PC-9 (cell line): ENCODE measurements at regions not wholly inside any gene's neighbourhood (a gene's known extent, or its start where the extent isn't known, plus 50 kb on each side); places are given as distances from the start of the nearest gene placed in this dataset.

ENCODE experiments used
- BruUV-seq: library from RNA; stranded (reverse); fragments of 400-500 nt; replicated peaks from 2 replicates; lab custom pipeline; 2021; lab: Mats Ljungman, UMichigan
- CTCF ChIA-PET: fragments of 300-600 bp; sonication (Branson Sonifier 250); formaldehyde crosslinking; loops from one replicate; lab custom pipeline; 2022; ENCODE audit warnings: antibody characterized with exemption; lab: Charles Lee
- POLR2A ChIA-PET: fragments of 300-600 bp; sonication (Branson Sonifier 250); formaldehyde crosslinking; loops from one replicate; lab custom pipeline; 2022; ENCODE audit warnings: antibody characterized with exemption; ENCODE audit not compliant: unreplicated experiment; lab: Charles Lee
- DNase-seq, 2 experiments: peaks; one replicate each; pipeline versions ENCODE4 v3.0.0 to v3.0.0-alpha.2; 2015 to 2022; ENCODE audit warnings: mixed read lengths in 1 of 2
- H2AFZ ChIP-seq: fragments of 200-600 bp; sonication (generic); 2 replicates; pipeline ENCODE4 v1.8.1; 2017; ENCODE audit warnings: antibody characterized with exemption
- H3F3A ChIP-seq: fragments of 200-600 bp; sonication (generic); 2 replicates; pipeline ENCODE4 v1.8.1; 2017; ENCODE audit warnings: antibody characterized with exemption, mild to moderate bottlenecking, low read depth; ENCODE audit not compliant: insufficient read depth
- H3K27ac ChIP-seq: fragments of 200-600 bp; sonication (generic); 2 replicates; pipeline ENCODE4 v1.6.1; 2016; ENCODE audit warnings: mixed run types
- H3K27me3 ChIP-seq: fragments of 200-600 bp; sonication (generic); 2 replicates; pipeline ENCODE4 v1.6.1; 2016; ENCODE audit warnings: low read depth, mixed run types; ENCODE audit not compliant: insufficient read depth
- H3K36me3 ChIP-seq: fragments of 200-600 bp; sonication (generic); 2 replicates; pipeline ENCODE4 v1.6.1; 2016; ENCODE audit warnings: low read depth, mixed run types
- H3K4me1 ChIP-seq: fragments of 200-600 bp; sonication (generic); replicated peaks from 2 replicates; pipeline ENCODE4 v1.6.1; 2016; ENCODE audit warnings: mixed run types; ENCODE audit not compliant: insufficient read depth
- H3K4me2 ChIP-seq: fragments of 200-600 bp; sonication (generic); 2 replicates; pipeline ENCODE4 v1.6.1; 2017; ENCODE audit warnings: mixed run types
- H3K4me3 ChIP-seq: fragments of 200-600 bp; sonication (generic); 2 replicates; pipeline ENCODE4 v1.6.1; 2016; ENCODE audit warnings: mixed run types
- H3K79me2 ChIP-seq: fragments of 200-600 bp; sonication (generic); 2 replicates; pipeline ENCODE4 v1.6.1; 2017; ENCODE audit warnings: low read depth, mixed run types
- H3K9me2 ChIP-seq: fragments of 200-600 bp; sonication (generic); 2 replicates; pipeline ENCODE4 v1.8.1; 2017; ENCODE audit warnings: mild to moderate bottlenecking; ENCODE audit not compliant: insufficient read depth
- H3K9me3 ChIP-seq: fragments of 200-600 bp; sonication (generic); 2 replicates; pipeline ENCODE4 v1.8.1; 2016; ENCODE audit warnings: low read depth; ENCODE audit not compliant: insufficient read depth
- H4K20me1 ChIP-seq: fragments of 200-600 bp; sonication (generic); 2 replicates; pipeline ENCODE4 v1.8.1; 2017; ENCODE audit not compliant: insufficient read depth
- CTCF ChIP-seq: fragments of 200-600 bp; sonication (generic); conservative IDR thresholded peaks from 2 replicates; pipeline ENCODE4 v1.6.1; 2017; ENCODE audit warnings: mixed run types, antibody characterized with exemption, mild to moderate bottlenecking, moderate library complexity
- EZH2 ChIP-seq: fragments of 200-600 bp; sonication (generic); IDR thresholded peaks from 2 replicates; pipeline ENCODE4 v1.8.0; 2017; ENCODE audit warnings: antibody characterized with exemption, low read depth
- intact Hi-C: fragments of 100-400 bp; cut with micrococcal nuclease; formaldehyde crosslinking; loops from one replicate; pipeline ENCODE4 v1.10.0; 2022; ENCODE audit not compliant: unreplicated experiment

DNA sequence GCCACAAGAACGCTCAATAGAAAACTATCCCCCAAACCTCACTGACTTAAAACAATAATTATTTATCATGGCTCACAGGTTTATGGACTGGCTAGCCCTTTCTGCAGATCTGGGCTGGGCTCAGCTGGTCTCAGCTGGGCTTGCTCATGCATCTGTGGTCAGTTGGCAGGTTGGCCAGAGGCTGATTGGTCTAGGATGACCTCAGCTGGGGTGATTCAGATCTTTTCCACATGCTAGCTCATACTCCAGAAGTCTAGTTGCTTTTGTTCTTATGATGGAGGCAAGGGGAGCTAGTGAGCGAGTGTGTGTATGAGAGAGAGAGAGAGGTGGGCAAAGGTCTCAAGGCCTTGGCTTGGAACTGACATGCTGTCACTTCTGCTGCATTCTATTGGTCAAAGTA lies 181.2 kb upstream of the NRXN3 start:
- H3K4me1 ChIP-seq, result no peaks in the 10 kb centered on the region
- TF ChIP-seq EZH2 (no peak), CTCF (no peak)
- CTCF ChIA-PET, result no interaction called here
- H3K4me2 ChIP-seq, result no peak overlapping the region
- no TSS peak for BruUV-seq
- no peak overlapping the region for H3K4me3 ChIP-seq
- no peaks in the 10 kb centered on the region for H3K9me2 ChIP-seq
- H4K20me1 ChIP-seq, result no peaks in the 10 kb centered on the region
- intact Hi-C loops, result no loop called here
- no peak for DNase-seq
- no peak overlapping the region for H3K27ac ChIP-seq
- POLR2A ChIA-PET, result no interaction called here
- no peaks in the 10 kb centered on the region for H3K9me3 ChIP-seq
- H3K27me3 ChIP-seq, result peaks cover 68% of the 10 kb centered on the region
- no peaks in the 10 kb centered on the region for H3K36me3 ChIP-seq
- no peaks in the 10 kb centered on the region for H3K79me2 ChIP-seq
- no peak overlapping the region for H2AFZ ChIP-seq
- no peaks in the 10 kb centered on the region for H3F3A ChIP-seq

GRCh38 chr14:77989441-77989991 lies 180.7 kb upstream of the NRXN3 start:
- Histone ChIP-seq H3K9me2 (no peaks in the 10 kb centered on the region), H3F3A (no peaks in the 10 kb centered on the region), H2AFZ (no peak overlapping the region), H3K4me3 (no peak overlapping the region), H3K27ac (no peak overlapping the region), H3K79me2 (no peaks in the 10 kb centered on the region), H3K9me3 (no peaks in the 10 kb centered on the region), H4K20me1 (no peaks in the 10 kb centered on the region), H3K36me3 (no peaks in the 10 kb centered on the region), H3K27me3 (peaks cover 63% of the 10 kb centered on the region), H3K4me1 (no peaks in the 10 kb centered on the region), H3K4me2 (no peak overlapping the region)
- ChIA-PET POLR2A (no interaction called here), CTCF (no interaction called here)
- DNase-seq, result no peak
- no peak for TF ChIP-seq CTCF
- no peak for TF ChIP-seq EZH2
- BruUV-seq, result no TSS peak
- intact Hi-C loops, result no loop called here

GRCh38 chr14:77990337-77990736 lies 179.8 kb upstream of the NRXN3 start:
- Histone ChIP-seq H3K9me3 (no peaks in the 10 kb centered on the region), H3K36me3 (no peaks in the 10 kb centered on the region), H4K20me1 (no peaks in the 10 kb centered on the region), H3K27me3 (peaks cover 57% of the 10 kb centered on the region), H2AFZ (no peak overlapping the region), H3K4me2 (no peak overlapping the region), H3K9me2 (no peaks in the 10 kb centered on the region), H3K4me1 (no peaks in the 10 kb centered on the region), H3K79me2 (no peaks in the 10 kb centered on the region), H3F3A (no peaks in the 10 kb centered on the region), H3K27ac (no peak overlapping the region), H3K4me3 (no peak overlapping the region)
- TF ChIP-seq CTCF (no peak), EZH2 (no peak)
- intact Hi-C loops, result no loop called here
- ChIA-PET POLR2A (no interaction called here), CTCF (no interaction called here)
- no TSS peak for BruUV-seq
- DNase-seq, result no peak
